ENCODE measurements at regions not wholly inside any gene's neighbourhood (a gene's known extent, or its start where the extent isn't known, plus 50 kb on each side); places are given as distances from the start of the nearest gene placed in this dataset.
"Not testable (repeated sequence)": the region's sequence is repeated elsewhere in the genome, so short reads cannot be mapped to it uniquely, and the experiment has no call there.

- TF ChIP-seq EZH2 (IDR thresholded peaks at IDR 0.05); POLR2AphosphoS5 (IDR thresholded peaks at IDR 0.05; ENCODE audit: borderline replicate concordance, low read depth, low read length): not testable (repeated sequence)
These were observed 76.0 kb downstream of the ART5 start for GRCh38 chr11:3565838-3566237.
